Endothelial cell of umbilical vein (primary cell): ENCODE measurements at regions not wholly inside any gene's neighbourhood (a gene's known extent, or its start where the extent isn't known, plus 50 kb on each side); places are given as distances from the start of the nearest gene placed in this dataset.

Experiments
- BruUV-seq: library from RNA; stranded (reverse); fragments of 400-500 nt; replicated peaks from 2 replicates; lab custom pipeline; 2021; lab: Mats Ljungman, UMichigan
- CTCF ChIA-PET: fragments of 300-600, 350-600 bp; sonication (Branson Sonifier 250); formaldehyde crosslinking; loops from one replicate; lab custom pipeline; 2021; ENCODE audit warnings: antibody characterized with exemption, inconsistent platforms; lab: Charles Lee
- POLR2A ChIA-PET: fragments of 300-600, 350-600 bp; sonication (Branson Sonifier 250); formaldehyde crosslinking; loops from one replicate; lab custom pipeline; 2021; ENCODE audit warnings: antibody characterized with exemption, inconsistent platforms; lab: Charles Lee
- DNase-seq: peaks from one replicate; pipeline ENCODE4 v3.0.0-alpha.2; 2011; ENCODE audit warnings: low read depth, low spot score
- FAIRE-seq: peaks from 2 replicates; lab custom pipeline; 2011; peaks lifted over from hg19 to GRCh38; lab: Jason Lieb, UNC
- H2AFZ ChIP-seq: 2 replicates; pipeline ENCODE4 v1.6.0; 2012; ENCODE audit warnings: low read depth, low read length, control low read depth, inconsistent platforms
- H3K27ac ChIP-seq: 2 replicates; pipeline ENCODE4 v1.5.1; 2011; ENCODE audit warnings: low read depth, mild to moderate bottlenecking, control low read depth, low read length, moderate library complexity; ENCODE audit not compliant: insufficient read depth
- H3K27me3 ChIP-seq, 2 experiments: 2 replicates each; pipeline versions ENCODE4 v1.6.0 to v1.6.1; 2011; ENCODE audit warnings: low read length in 2 of 2, mixed read lengths in 1 of 2; ENCODE audit not compliant: control insufficient read depth in 2 of 2, insufficient read depth in 2 of 2
- H3K36me3 ChIP-seq, 2 experiments: 2 replicates in 1 of 2; 3 replicates in 1 of 2; pipeline ENCODE4 v1.5.1; 2011; ENCODE audit warnings: low read length in 2 of 2, mild to moderate bottlenecking in 1 of 2, moderate library complexity in 1 of 2; ENCODE audit not compliant: control insufficient read depth in 2 of 2, insufficient read depth in 2 of 2; ENCODE audit errors: extremely low read depth in 1 of 2
- H3K4me1 ChIP-seq: 3 replicates; pipeline ENCODE4 v1.5.1; 2011; ENCODE audit warnings: mild to moderate bottlenecking, low read length; ENCODE audit not compliant: control insufficient read depth, insufficient read depth; ENCODE audit errors: extremely low read depth
- H3K4me2 ChIP-seq: 2 replicates; pipeline ENCODE4 v1.6.1; 2011; ENCODE audit warnings: low read length, control low read depth, mixed read lengths; ENCODE audit not compliant: insufficient read depth
- H3K4me3 ChIP-seq, 3 experiments: fragments of 200-600 bp in 1 of 3; sonication (generic), shearing (Covaris generic) in 1 of 3; replicated peaks in 1 of 3; 2 replicates each; pipeline ENCODE4 v1.5.1; 2011 to 2016; ENCODE audit warnings: control low read depth in 3 of 3, low read length in 3 of 3, mild to moderate bottlenecking in 2 of 3, inconsistent platforms in 1 of 3, low read depth in 1 of 3, moderate library complexity in 1 of 3; ENCODE audit not compliant: insufficient read depth in 1 of 3
- H3K79me2 ChIP-seq: 2 replicates; pipeline ENCODE4 v1.6.0; 2012; ENCODE audit warnings: low read length, inconsistent platforms; ENCODE audit not compliant: control insufficient read depth, insufficient read depth
- H3K9ac ChIP-seq: replicated peaks from 2 replicates; pipeline ENCODE3; 2011; ENCODE audit warnings: low read length, control low read depth; ENCODE audit not compliant: insufficient read depth; ENCODE audit errors: extremely low read depth
- H3K9me1 ChIP-seq: replicated peaks from 3 replicates; pipeline ENCODE4 v1.6.0; 2011; ENCODE audit warnings: mild to moderate bottlenecking, low read length; ENCODE audit not compliant: control insufficient read depth, insufficient read depth; ENCODE audit errors: extremely low read depth
- H3K9me3 ChIP-seq: replicated peaks from 2 replicates; pipeline ENCODE4 v1.5.1; 2012; ENCODE audit warnings: low read length, inconsistent platforms; ENCODE audit not compliant: control insufficient read depth, insufficient read depth
- H4K20me1 ChIP-seq: replicated peaks from 2 replicates; pipeline ENCODE3; 2011; ENCODE audit warnings: mild to moderate bottlenecking, low read length; ENCODE audit not compliant: control insufficient read depth, insufficient read depth; ENCODE audit errors: extremely low read depth
- EZH2 ChIP-seq: IDR thresholded peaks from 2 replicates; pipeline ENCODE4 v1.6.1; 2012; ENCODE audit warnings: borderline replicate concordance, low read depth, mild to moderate bottlenecking, moderate library complexity, low read length, inconsistent platforms; ENCODE audit not compliant: severe bottlenecking
- FOS ChIP-seq: IDR thresholded peaks from 2 replicates; pipeline ENCODE4 v1.6.1; 2011; ENCODE audit warnings: mild to moderate bottlenecking, low read length, moderate library complexity, borderline replicate concordance; ENCODE audit not compliant: insufficient read depth
- GATA2 ChIP-seq: IDR thresholded peaks from 2 replicates; pipeline ENCODE4 v1.7.0; 2011; ENCODE audit warnings: low read depth, mild to moderate bottlenecking, moderate library complexity, mixed read lengths, low read length; ENCODE audit not compliant: insufficient read length, insufficient read depth
- JUN ChIP-seq: IDR thresholded peaks from 2 replicates; pipeline ENCODE4 v1.6.1; 2011; ENCODE audit warnings: borderline replicate concordance, low read depth; ENCODE audit not compliant: insufficient read length, insufficient read depth
- MAX ChIP-seq: IDR thresholded peaks from 2 replicates; pipeline ENCODE4 v1.6.1; 2011; ENCODE audit not compliant: insufficient read depth, insufficient read length
- MYC ChIP-seq: IDR thresholded peaks from one replicate; pipeline ENCODE4 v1.6.1; 2011; ENCODE audit warnings: mild to moderate bottlenecking, low read depth, low read length
- POLR2A ChIP-seq: IDR thresholded peaks from 2 replicates; pipeline ENCODE4 v1.6.1; 2012; ENCODE audit warnings: low read depth, mild to moderate bottlenecking, control low read depth, low read length
- POLR2AphosphoS5 ChIP-seq: IDR thresholded peaks from 2 replicates; pipeline ENCODE4 v1.6.1; 2012; ENCODE audit warnings: low read depth, mild to moderate bottlenecking, control low read depth, low read length, moderate library complexity; ENCODE audit not compliant: insufficient read depth
- dilution Hi-C: fragments of 300-500 bp; cut with MboI; formaldehyde crosslinking; loops from one replicate; pipeline ENCODE4 v1.15.0; 2019; ENCODE audit warnings: low sequenced_read_pairs; ENCODE audit not compliant: extremely low pct_ligation_motif_present
- intact Hi-C: fragments of 100-400 bp; cut with micrococcal nuclease; formaldehyde crosslinking; loops from one replicate; pipeline ENCODE4 v1.10.0; 2022
- TF ChIP-seq, protein P1 (sequence below), 2 donors: IDR thresholded peaks; 1 replicate in 1 of 2; 2 replicates in 1 of 2; pipeline ENCODE4 v1.5.1; 2011; ENCODE audit warnings: low read length in 2 of 2, mild to moderate bottlenecking in 2 of 2, moderate library complexity in 2 of 2, control low read depth in 1 of 2, inconsistent platforms in 1 of 2, low read depth in 1 of 2; ENCODE audit not compliant: insufficient read depth in 1 of 2; ENCODE audit errors: extremely low read depth in 1 of 2

DNA sequence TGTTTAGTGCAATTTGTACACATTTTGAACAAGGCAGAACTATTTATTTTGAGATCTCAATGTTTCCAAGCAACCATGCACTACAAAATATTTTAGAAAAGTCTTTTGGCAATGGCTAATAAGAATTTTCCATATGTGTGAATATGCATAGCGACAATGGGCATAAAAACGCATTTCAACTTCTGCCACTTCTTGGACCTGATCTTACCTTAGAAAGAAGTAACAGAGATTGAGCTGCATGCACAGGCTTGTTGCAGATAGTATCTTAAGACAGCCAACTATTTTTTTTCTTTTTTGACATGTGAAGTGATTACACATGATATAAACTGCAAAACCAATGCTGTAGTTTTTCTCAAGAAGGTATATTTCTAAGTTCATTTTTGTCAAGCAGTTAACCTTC lies 210.4 kb upstream of the PHACTR1 start:
- H3K9ac ChIP-seq, result no peak overlapping the region
- TF ChIP-seq POLR2A, result no peak
- H3K27me3 ChIP-seq, result no peaks in the 10 kb centered on the region
- FAIRE-seq (no peak), DNase-seq (no peak)
- no peaks in the 10 kb centered on the region for H4K20me1 ChIP-seq
- ChIA-PET POLR2A (no interaction called here), CTCF (no interaction called here)
- no peak overlapping the region for H3K4me2 ChIP-seq
- intact Hi-C loops (no loop called here), dilution Hi-C loops (no loop called here)
- no peaks in the 10 kb centered on the region for H3K36me3 ChIP-seq
- H2AFZ ChIP-seq, result no peak overlapping the region
- H3K9me1 ChIP-seq, result no peaks in the 10 kb centered on the region
- no peaks in the 10 kb centered on the region for H3K79me2 ChIP-seq
- H3K4me1 ChIP-seq, result no peaks in the 10 kb centered on the region
- no peak overlapping the region for H3K4me3 ChIP-seq
- H3K9me3 ChIP-seq, result no peaks in the 10 kb centered on the region
- H3K27ac ChIP-seq, result no peak overlapping the region
- no TSS peak for BruUV-seq

GRCh38 chr6:12507636-12508035 lies 208.9 kb upstream of the PHACTR1 start:
- DNase-seq, result no peak
- intact Hi-C loops (no loop called here), dilution Hi-C loops (no loop called here)
- FAIRE-seq, result no peak
- CTCF ChIA-PET, result interaction anchor here (0.8 to 1.1 kb wide), 3 partner anchors 9 to 28 kb away, joined by 3 to 4 read pairs (median 3); no protein-coding TSS in a partner anchor
- Histone ChIP-seq H3K4me1 (no peaks in the 10 kb centered on the region), H3K9me3 (no peaks in the 10 kb centered on the region), H3K4me3 (no peak overlapping the region), H3K79me2 (no peaks in the 10 kb centered on the region), H4K20me1 (no peaks in the 10 kb centered on the region), H3K27me3 (no peaks in the 10 kb centered on the region), H2AFZ (no peak overlapping the region), H3K36me3 (no peaks in the 10 kb centered on the region), H3K4me2 (no peak overlapping the region), H3K27ac (no peak overlapping the region), H3K9ac (no peak overlapping the region), H3K9me1 (no peaks in the 10 kb centered on the region)
- no peak for TF ChIP-seq MAX
- TF ChIP-seq, protein P1, sequence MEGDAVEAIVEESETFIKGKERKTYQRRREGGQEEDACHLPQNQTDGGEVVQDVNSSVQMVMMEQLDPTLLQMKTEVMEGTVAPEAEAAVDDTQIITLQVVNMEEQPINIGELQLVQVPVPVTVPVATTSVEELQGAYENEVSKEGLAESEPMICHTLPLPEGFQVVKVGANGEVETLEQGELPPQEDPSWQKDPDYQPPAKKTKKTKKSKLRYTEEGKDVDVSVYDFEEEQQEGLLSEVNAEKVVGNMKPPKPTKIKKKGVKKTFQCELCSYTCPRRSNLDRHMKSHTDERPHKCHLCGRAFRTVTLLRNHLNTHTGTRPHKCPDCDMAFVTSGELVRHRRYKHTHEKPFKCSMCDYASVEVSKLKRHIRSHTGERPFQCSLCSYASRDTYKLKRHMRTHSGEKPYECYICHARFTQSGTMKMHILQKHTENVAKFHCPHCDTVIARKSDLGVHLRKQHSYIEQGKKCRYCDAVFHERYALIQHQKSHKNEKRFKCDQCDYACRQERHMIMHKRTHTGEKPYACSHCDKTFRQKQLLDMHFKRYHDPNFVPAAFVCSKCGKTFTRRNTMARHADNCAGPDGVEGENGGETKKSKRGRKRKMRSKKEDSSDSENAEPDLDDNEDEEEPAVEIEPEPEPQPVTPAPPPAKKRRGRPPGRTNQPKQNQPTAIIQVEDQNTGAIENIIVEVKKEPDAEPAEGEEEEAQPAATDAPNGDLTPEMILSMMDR (IDR thresholded peaks at IDR 0.05; ENCODE audit: extremely low read depth in 1 of 2, insufficient read depth in 1 of 2, low read depth in 1 of 2, low read length in 2 of 2), result no peak
- TF ChIP-seq FOS, result no peak
- no peak for TF ChIP-seq EZH2
- no peak for TF ChIP-seq JUN
- no peak for TF ChIP-seq GATA2
- no peak for TF ChIP-seq POLR2AphosphoS5
- no peak for TF ChIP-seq POLR2A
- TF ChIP-seq MYC, result no peak
- BruUV-seq, result no TSS peak
- POLR2A ChIA-PET, result no interaction called here
